HEK293T (cell line): ENCODE measurements at regions not wholly inside any gene's neighbourhood (a gene's known extent, or its start where the extent isn't known, plus 50 kb on each side); places are given as distances from the start of the nearest gene placed in this dataset.

Experiments used
- CTCF ChIA-PET: fragments of 350-600 bp; formaldehyde crosslinking; extraction: SDS; loops from one replicate; lab custom pipeline; 2021; ENCODE audit warnings: antibody characterized with exemption, inconsistent platforms; lab: Yijun Ruan, JAX
- POLR2A ChIA-PET: fragments of 350-600 bp; formaldehyde crosslinking; extraction: SDS; loops from one replicate; lab custom pipeline; 2020; ENCODE audit warnings: antibody characterized with exemption, inconsistent platforms; lab: Yijun Ruan, JAX
- DNase-seq: peaks from one replicate; pipeline ENCODE4 v3.0.0; 2012; ENCODE audit warnings: mixed read lengths; ENCODE audit errors: extremely low spot score
- ARNT ChIP-seq: fragments of 450-650 bp; IDR thresholded peaks from 2 replicates; pipeline ENCODE4 v1.6.1; 2017; ENCODE audit warnings: mild to moderate bottlenecking
- BHLHE40 ChIP-seq: fragments of 450-650 bp; IDR thresholded peaks from 2 replicates; pipeline ENCODE4 v1.6.1; 2016; ENCODE audit warnings: mild to moderate bottlenecking, moderate library complexity, borderline replicate concordance
- CTBP1 ChIP-seq: fragments of 450-650 bp; IDR thresholded peaks from 2 replicates; pipeline ENCODE4 v1.6.1; 2016; ENCODE audit warnings: borderline replicate concordance
- ELF4 ChIP-seq: fragments of 450-650 bp; IDR thresholded peaks from 2 replicates; pipeline ENCODE4 v1.6.1; 2017; ENCODE audit warnings: antibody characterized with exemption
- FOXA1 ChIP-seq: fragments of 450-650 bp; IDR thresholded peaks from 2 replicates; pipeline ENCODE4 v1.6.1; 2016; ENCODE audit warnings: mild to moderate bottlenecking
- FOXK2 ChIP-seq: fragments of 450-650 bp; IDR thresholded peaks from 2 replicates; pipeline ENCODE4 v1.6.1; 2016; ENCODE audit warnings: mild to moderate bottlenecking
- FOXM1 ChIP-seq: fragments of 450-650 bp; IDR thresholded peaks from 2 replicates; pipeline ENCODE4 v1.6.1; 2017; ENCODE audit warnings: mild to moderate bottlenecking, borderline replicate concordance
- HDGF ChIP-seq: fragments of 450-650 bp; IDR thresholded peaks from 2 replicates; pipeline ENCODE4 v1.6.1; 2017; ENCODE audit warnings: antibody characterized with exemption, borderline replicate concordance
- L3MBTL2 ChIP-seq: fragments of 450-650 bp; conservative IDR thresholded peaks from 2 replicates; pipeline ENCODE4 v1.6.1; 2016; ENCODE audit warnings: mild to moderate bottlenecking
- LEF1 ChIP-seq: fragments of 450-650 bp; IDR thresholded peaks from 2 replicates; pipeline ENCODE4 v1.6.1; 2017; ENCODE audit warnings: mild to moderate bottlenecking, borderline replicate concordance
- NFRKB ChIP-seq: fragments of 450-650 bp; IDR thresholded peaks from 2 replicates; pipeline ENCODE4 v1.6.1; 2016; ENCODE audit warnings: mild to moderate bottlenecking, moderate library complexity
- SP1 ChIP-seq: fragments of 450-650 bp; IDR thresholded peaks from 2 replicates; pipeline ENCODE4 v1.6.1; 2017
- SUZ12 ChIP-seq: fragments of 450-650 bp; IDR thresholded peaks from 2 replicates; pipeline ENCODE4 v1.6.1; 2016; ENCODE audit warnings: mild to moderate bottlenecking
- TARDBP ChIP-seq: fragments of 450-650 bp; IDR thresholded peaks from 2 replicates; pipeline ENCODE4 v1.6.1; 2016
- ZNF384 ChIP-seq: fragments of 450-650 bp; IDR thresholded peaks from 2 replicates; pipeline ENCODE4 v1.6.1; 2016
- TF ChIP-seq, protein P1 (sequence below): fragments of 450-650 bp; IDR thresholded peaks from 2 replicates; pipeline ENCODE4 v1.6.1; 2016

DNA sequence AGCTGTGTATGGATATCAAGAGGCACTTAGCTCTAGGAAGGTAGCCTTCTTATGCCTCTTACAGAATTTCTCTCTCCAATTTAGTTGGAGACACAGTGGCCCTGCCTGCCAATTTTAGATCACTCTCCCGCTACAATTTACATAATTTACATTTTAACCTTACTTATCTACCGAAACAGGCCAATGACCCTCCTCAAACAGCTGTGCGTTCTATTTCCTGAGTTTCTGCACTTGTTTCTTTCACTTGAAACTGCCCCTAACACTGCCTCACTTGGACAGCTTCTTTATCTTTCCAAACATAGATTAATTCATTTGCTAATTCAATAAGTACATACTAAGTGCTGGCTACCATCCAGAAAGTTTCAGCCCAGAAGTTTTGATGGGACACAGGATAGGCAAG is 52.9 kb upstream of the HDDC2 start:
- ChIA-PET POLR2A (no interaction called here), CTCF (interaction anchor here (0.6 kb wide), 1 partner anchor 437 kb away, joined by 3 read pairs; no protein-coding TSS in a partner anchor)
- DNase-seq: no peak
- TF ChIP-seq TARDBP: no peak
- TF ChIP-seq, protein P1, sequence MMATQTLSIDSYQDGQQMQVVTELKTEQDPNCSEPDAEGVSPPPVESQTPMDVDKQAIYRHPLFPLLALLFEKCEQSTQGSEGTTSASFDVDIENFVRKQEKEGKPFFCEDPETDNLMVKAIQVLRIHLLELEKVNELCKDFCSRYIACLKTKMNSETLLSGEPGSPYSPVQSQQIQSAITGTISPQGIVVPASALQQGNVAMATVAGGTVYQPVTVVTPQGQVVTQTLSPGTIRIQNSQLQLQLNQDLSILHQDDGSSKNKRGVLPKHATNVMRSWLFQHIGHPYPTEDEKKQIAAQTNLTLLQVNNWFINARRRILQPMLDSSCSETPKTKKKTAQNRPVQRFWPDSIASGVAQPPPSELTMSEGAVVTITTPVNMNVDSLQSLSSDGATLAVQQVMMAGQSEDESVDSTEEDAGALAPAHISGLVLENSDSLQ: no peak
- no peak for TF ChIP-seq ELF4
- TF ChIP-seq HDGF: no peak
- TF ChIP-seq NFRKB: no peak
- no peak for TF ChIP-seq FOXK2
- no peak for TF ChIP-seq FOXM1
- no peak for TF ChIP-seq ARNT
- TF ChIP-seq SUZ12: no peak
- TF ChIP-seq CTBP1: no peak
- TF ChIP-seq L3MBTL2: no peak
- no peak for TF ChIP-seq SP1
- no peak for TF ChIP-seq FOXA1
- TF ChIP-seq LEF1: no peak

- no peak for TF ChIP-seq BHLHE40
- no peak for TF ChIP-seq LEF1
- TF ChIP-seq, protein P1: no peak
- TF ChIP-seq FOXA1: no peak
- no peak for TF ChIP-seq ZNF384
- TF ChIP-seq SUZ12: no peak
- no peak for TF ChIP-seq L3MBTL2
- TF ChIP-seq ARNT: no peak
- TF ChIP-seq FOXK2: no peak
- no peak for TF ChIP-seq TARDBP
- TF ChIP-seq FOXM1: no peak
- no peak for TF ChIP-seq ELF4
- no peak for TF ChIP-seq SP1
- POLR2A ChIA-PET: no interaction called here
- CTCF ChIA-PET: no interaction called here
Measured at GRCh38 chr6:125356884-125357283, 55.1 kb upstream of the HDDC2 start.

GRCh38 chr6:125357515-125358256 is 55.9 kb upstream of the HDDC2 start:
- DNase-seq: no peak
- POLR2A ChIA-PET: interaction anchor here (1.2 kb wide), 1 partner anchor 629 kb away, joined by 4 read pairs; the partner anchor contains the start of gene TRMT11
- no peak for TF ChIP-seq TARDBP
- no peak for TF ChIP-seq NFRKB
- no peak for TF ChIP-seq L3MBTL2
- TF ChIP-seq HDGF: no peak
- CTCF ChIA-PET: interaction anchor here (0.7 kb wide), 1 partner anchor 32 kb away, joined by 3 read pairs; no protein-coding TSS in a partner anchor

More at GRCh38 chr6:125356884-125357283, 55.1 kb upstream of the HDDC2 start:
- no peak for DNase-seq

- ChIA-PET POLR2A (no interaction called here), CTCF (no interaction called here)
- no peak for DNase-seq
- no peak for TF ChIP-seq FOXA1
- no peak for TF ChIP-seq TARDBP
- TF ChIP-seq ZNF384: no peak
- TF ChIP-seq L3MBTL2: no peak
- TF ChIP-seq, protein P1: no peak
- TF ChIP-seq CTBP1: no peak
- TF ChIP-seq FOXK2: no peak
- TF ChIP-seq SUZ12: no peak
- no peak for TF ChIP-seq NFRKB
- TF ChIP-seq BHLHE40: no peak
- no peak for TF ChIP-seq SP1
- TF ChIP-seq ELF4: no peak
- no peak for TF ChIP-seq FOXM1
- no peak for TF ChIP-seq ARNT
- TF ChIP-seq LEF1: no peak
- no peak for TF ChIP-seq HDGF
Measured at GRCh38 chr6:125358898-125359297, 57.1 kb upstream of the HDDC2 start.

DNA sequence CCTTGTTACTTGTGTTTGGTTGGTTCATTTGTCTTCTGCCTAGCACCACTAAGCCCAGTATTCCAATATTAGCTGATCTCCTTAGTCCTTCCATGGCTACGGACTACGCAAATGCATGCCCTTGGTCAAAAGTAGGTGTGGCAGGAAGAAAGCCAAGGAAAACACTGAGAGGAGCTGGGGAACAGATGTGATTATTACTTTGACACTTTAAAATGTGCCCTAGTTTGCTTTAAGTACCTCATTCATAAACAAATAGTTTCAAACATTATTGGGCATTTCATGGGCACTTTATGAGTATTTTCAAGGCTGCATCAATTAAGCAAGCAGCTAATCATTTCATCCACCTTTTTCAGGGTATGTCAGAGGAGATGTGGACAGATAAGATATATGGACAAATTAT is 60.1 kb upstream of the HDDC2 start:
- POLR2A ChIA-PET: interaction anchor here (1.4 kb wide), 1 partner anchor 387 kb away, joined by 3 read pairs; no protein-coding TSS in a partner anchor
- no peak for DNase-seq
- CTCF ChIA-PET: no interaction called here
- TF ChIP-seq SUZ12 (no peak), SP1 (no peak), L3MBTL2 (no peak), LEF1 (no peak), ARNT (no peak), NFRKB (no peak), FOXA1 (no peak), FOXK2 (no peak), HDGF (no peak), BHLHE40 (no peak), FOXM1 (no peak), ZNF384 (no peak), CTBP1 (no peak), TARDBP (no peak), ELF4 (no peak)
- TF ChIP-seq, protein P1: no peak
